Activated CD4-positive, alpha-beta memory T cell treated with anti-CD3 and anti-CD28 coated beads, Interleukin-2, amount 10 ng/mL, durations not matched to agents 7 days and 5 days (primary cell): ENCODE measurements at regions not wholly inside any gene's neighbourhood (a gene's known extent, or its start where the extent isn't known, plus 50 kb on each side); places are given as distances from the start of the nearest gene placed in this dataset.

ENCODE experiments used
- CTCF ChIA-PET: fragments of 350-600 bp; sonication (Branson Sonifier 250); formaldehyde crosslinking; loops from one replicate; lab custom pipeline; 2021; ENCODE audit warnings: antibody characterized with exemption, inconsistent platforms; lab: Charles Lee
- POLR2A ChIA-PET: fragments of 350-600 bp; sonication (Branson Sonifier 250); formaldehyde crosslinking; loops from one replicate; lab custom pipeline; 2021; ENCODE audit warnings: antibody characterized with exemption; lab: Charles Lee
- DNase-seq: peaks from one replicate; pipeline ENCODE4 v3.0.0-alpha.2; 2020
- H3K27ac Mint-ChIP-seq: one replicate; pipeline ENCODE4 v1.8.0; 2021; ENCODE audit warnings: mild to moderate bottlenecking, mixed read lengths
- H3K27me3 Mint-ChIP-seq: one replicate; pipeline ENCODE4 v1.8.0; 2021; ENCODE audit warnings: mixed read lengths
- H3K36me3 Mint-ChIP-seq: one replicate; pipeline ENCODE4 v1.8.0; 2021; ENCODE audit warnings: low read depth, mixed read lengths
- H3K4me1 Mint-ChIP-seq: one replicate; pipeline ENCODE4 v1.8.0; 2021; ENCODE audit warnings: mixed read lengths
- H3K4me3 Mint-ChIP-seq: one replicate; pipeline ENCODE4 v1.8.0; 2021; ENCODE audit warnings: mild to moderate bottlenecking, mixed read lengths
- H3K9me3 Mint-ChIP-seq: one replicate; pipeline ENCODE4 v1.8.0; 2021; ENCODE audit warnings: mixed read lengths

- Mint-ChIP-seq H3K36me3 (no peaks in the 10 kb centered on the region), H3K27ac (no peak overlapping the region), H3K9me3 (no peaks in the 10 kb centered on the region), H3K4me1 (no peaks in the 10 kb centered on the region), H3K27me3 (no peaks in the 10 kb centered on the region), H3K4me3 (no peak overlapping the region)
- ChIA-PET POLR2A (no interaction called here), CTCF (no interaction called here)
- no peak for DNase-seq
These were observed 802.9 kb upstream of the ID2 start for GRCh38 chr2:7878786-7879482.

DNA sequence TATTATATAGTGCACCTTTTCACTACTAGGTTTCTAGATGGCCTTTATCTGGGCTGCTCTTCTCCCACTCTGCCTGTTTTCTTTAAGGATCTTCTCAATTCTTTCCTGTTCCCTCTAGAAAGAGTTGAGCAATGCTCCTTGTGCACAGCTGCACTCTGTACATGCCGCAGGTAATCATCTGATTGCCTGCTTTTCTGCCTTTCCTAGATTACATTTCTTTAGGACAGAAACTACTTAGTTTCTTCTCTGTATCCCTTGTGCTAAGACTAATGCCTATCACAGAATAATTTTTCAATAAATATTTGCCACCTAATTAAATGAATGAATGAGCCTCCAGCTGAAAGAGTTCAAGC, 802.4 kb upstream of the ID2 start:
- Mint-ChIP-seq H3K27me3 (no peaks in the 10 kb centered on the region), H3K4me3 (no peak overlapping the region), H3K4me1 (no peaks in the 10 kb centered on the region), H3K36me3 (no peaks in the 10 kb centered on the region), H3K9me3 (no peaks in the 10 kb centered on the region), H3K27ac (no peak overlapping the region)
- ChIA-PET POLR2A (no interaction called here), CTCF (no interaction called here)
- DNase-seq = no peak

DNA sequence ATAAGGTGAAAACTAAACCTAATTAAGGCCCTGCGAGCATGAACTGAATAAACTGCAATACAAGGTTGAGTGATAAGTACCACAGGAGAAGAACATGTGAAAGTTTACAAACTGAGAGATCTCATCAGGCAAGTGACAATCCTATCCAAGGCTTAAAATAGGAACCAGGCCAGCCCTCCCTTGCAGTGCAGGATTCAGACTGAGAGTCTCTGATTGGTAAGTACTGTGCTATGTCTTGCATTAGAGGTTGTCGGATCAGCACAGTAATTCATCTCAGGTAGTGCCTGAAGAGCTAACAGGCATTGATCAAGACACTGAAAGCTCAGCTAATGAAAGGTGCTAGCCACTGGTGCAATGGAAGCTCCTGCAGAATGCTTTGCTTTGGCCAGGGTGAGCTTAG, 801.7 kb upstream of the ID2 start:
- Mint-ChIP-seq H3K9me3 (peaks cover 3% of the 10 kb centered on the region), H3K27ac (no peak overlapping the region), H3K36me3 (no peaks in the 10 kb centered on the region), H3K4me3 (no peak overlapping the region), H3K27me3 (no peaks in the 10 kb centered on the region), H3K4me1 (no peaks in the 10 kb centered on the region)
- DNase-seq = no peak
- CTCF ChIA-PET = no interaction called here
- POLR2A ChIA-PET = no interaction called here

DNA sequence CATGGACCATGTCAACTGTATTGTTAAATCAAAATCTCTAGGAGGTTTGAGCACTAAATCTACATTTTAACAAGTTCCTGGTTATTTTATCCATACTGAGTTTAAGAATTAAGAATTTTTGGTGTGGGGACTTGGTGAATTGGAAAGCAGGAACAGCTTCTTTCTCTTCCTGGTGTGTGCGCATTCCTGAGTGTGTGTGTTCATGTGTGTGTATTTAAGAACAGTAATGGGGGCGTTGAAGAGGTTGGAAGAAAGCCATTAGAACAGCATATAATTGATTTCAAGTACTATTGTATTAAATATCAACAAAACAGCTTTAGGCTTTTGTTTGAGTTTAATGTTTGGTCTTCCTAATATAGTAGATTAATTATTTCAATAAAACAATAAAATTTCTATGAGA, 801.3 kb upstream of the ID2 start:
- ChIA-PET POLR2A (no interaction called here), CTCF (no interaction called here)
- no peaks in the 10 kb centered on the region for H3K27me3 Mint-ChIP-seq
- H3K4me3 Mint-ChIP-seq = no peak overlapping the region
- no peaks in the 10 kb centered on the region for H3K4me1 Mint-ChIP-seq
- peaks cover 3% of the 10 kb centered on the region for H3K9me3 Mint-ChIP-seq
- H3K27ac Mint-ChIP-seq = no peak overlapping the region
- no peak for DNase-seq
- no peaks in the 10 kb centered on the region for H3K36me3 Mint-ChIP-seq

- H3K4me3 Mint-ChIP-seq = no peak overlapping the region
- DNase-seq = no peak
- ChIA-PET CTCF (no interaction called here), POLR2A (no interaction called here)
- peaks cover 3% of the 10 kb centered on the region for H3K9me3 Mint-ChIP-seq
- H3K27me3 Mint-ChIP-seq = no peaks in the 10 kb centered on the region
- H3K36me3 Mint-ChIP-seq = no peaks in the 10 kb centered on the region
- H3K4me1 Mint-ChIP-seq = no peaks in the 10 kb centered on the region
- no peak overlapping the region for H3K27ac Mint-ChIP-seq
These were observed 800.8 kb upstream of the ID2 start for GRCh38 chr2:7881063-7881462.

DNA sequence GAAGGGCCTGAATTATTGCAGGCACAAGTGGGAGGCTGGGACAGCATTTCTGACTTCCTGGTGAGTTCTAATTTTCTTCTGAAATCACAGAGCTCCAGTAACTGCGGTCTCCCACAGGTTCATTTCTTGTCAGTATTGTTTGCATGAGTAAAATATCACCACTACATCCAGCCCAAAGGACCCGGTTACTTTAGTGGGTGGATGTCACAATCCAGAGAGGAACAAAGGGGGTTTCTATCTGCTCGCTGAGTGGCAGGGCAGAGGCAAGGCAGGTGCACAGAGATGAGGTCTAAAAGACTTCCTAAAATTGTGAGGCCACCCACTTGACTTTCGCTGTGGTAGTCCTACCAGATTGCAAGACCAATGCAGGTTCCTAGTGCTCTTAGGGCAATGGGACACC, 800.4 kb upstream of the ID2 start:
- Mint-ChIP-seq H3K27me3 (no peaks in the 10 kb centered on the region), H3K9me3 (peaks cover 3% of the 10 kb centered on the region), H3K27ac (no peak overlapping the region), H3K4me1 (no peaks in the 10 kb centered on the region), H3K36me3 (no peaks in the 10 kb centered on the region), H3K4me3 (no peak overlapping the region)
- ChIA-PET POLR2A (no interaction called here), CTCF (no interaction called here)
- DNase-seq = no peak

GRCh38 chr2:7882296-7882695, 799.6 kb upstream of the ID2 start:
- Mint-ChIP-seq H3K27ac (no peak overlapping the region), H3K9me3 (peaks cover 3% of the 10 kb centered on the region), H3K4me3 (no peak overlapping the region), H3K4me1 (no peaks in the 10 kb centered on the region), H3K36me3 (no peaks in the 10 kb centered on the region), H3K27me3 (no peaks in the 10 kb centered on the region)
- CTCF ChIA-PET = no interaction called here
- DNase-seq = no peak
- POLR2A ChIA-PET = no interaction called here

GRCh38 chr2:7884338-7884737, 797.5 kb upstream of the ID2 start:
- Mint-ChIP-seq H3K9me3 (peaks cover 5% of the 10 kb centered on the region), H3K27me3 (no peaks in the 10 kb centered on the region), H3K4me1 (no peaks in the 10 kb centered on the region), H3K27ac (no peak overlapping the region), H3K36me3 (no peaks in the 10 kb centered on the region), H3K4me3 (no peak overlapping the region)
- DNase-seq = no peak
- ChIA-PET POLR2A (no interaction called here), CTCF (no interaction called here)

- no peaks in the 10 kb centered on the region for H3K4me1 Mint-ChIP-seq
- H3K9me3 Mint-ChIP-seq = peaks cover 5% of the 10 kb centered on the region
- H3K36me3 Mint-ChIP-seq = no peaks in the 10 kb centered on the region
- ChIA-PET POLR2A (no interaction called here), CTCF (no interaction called here)
- H3K27ac Mint-ChIP-seq = no peak overlapping the region
- H3K4me3 Mint-ChIP-seq = no peak overlapping the region
- H3K27me3 Mint-ChIP-seq = peaks cover 2% of the 10 kb centered on the region
- no peak for DNase-seq
These were observed 795.2 kb upstream of the ID2 start for GRCh38 chr2:7886666-7887065.

- Mint-ChIP-seq H3K4me3 (no peak overlapping the region), H3K9me3 (peaks cover 8% of the 10 kb centered on the region), H3K4me1 (no peaks in the 10 kb centered on the region), H3K27me3 (peaks cover 2% of the 10 kb centered on the region), H3K36me3 (no peaks in the 10 kb centered on the region), H3K27ac (no peak overlapping the region)
- ChIA-PET CTCF (interaction anchor here (0.5 kb wide), 1 partner anchor 1183 kb away, joined by 3 read pairs; no protein-coding TSS in a partner anchor), POLR2A (no interaction called here)
- no peak for DNase-seq
These were observed 794.4 kb upstream of the ID2 start for GRCh38 chr2:7887441-7887840.

DNA sequence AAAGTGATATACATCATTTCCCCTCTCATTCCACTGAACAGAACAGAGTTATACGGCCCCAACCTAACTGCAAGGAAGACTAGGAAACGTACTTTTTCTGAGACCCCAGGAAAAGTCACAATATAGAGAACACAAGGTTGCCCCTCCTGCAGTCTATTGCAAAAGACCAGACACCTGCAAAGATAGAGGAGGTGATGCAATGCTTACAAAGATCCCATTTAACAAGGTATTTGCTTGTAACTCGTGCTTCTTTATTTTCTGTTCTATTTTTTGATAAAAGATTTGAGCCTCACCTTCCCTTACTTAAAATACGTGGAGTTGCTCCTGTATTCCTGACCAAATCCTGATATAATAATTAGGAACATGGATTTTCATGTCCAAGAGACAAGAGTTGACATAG, 793.0 kb upstream of the ID2 start:
- ChIA-PET CTCF (no interaction called here), POLR2A (no interaction called here)
- Mint-ChIP-seq H3K36me3 (no peaks in the 10 kb centered on the region), H3K27ac (no peak overlapping the region), H3K4me3 (no peak overlapping the region), H3K4me1 (no peaks in the 10 kb centered on the region), H3K9me3 (peaks cover 8% of the 10 kb centered on the region), H3K27me3 (peaks cover 2% of the 10 kb centered on the region)
- DNase-seq = no peak

- no peak for DNase-seq
- CTCF ChIA-PET = no interaction called here
- no peak overlapping the region for H3K4me3 Mint-ChIP-seq
- H3K36me3 Mint-ChIP-seq = no peaks in the 10 kb centered on the region
- H3K9me3 Mint-ChIP-seq = peaks cover 5% of the 10 kb centered on the region
- H3K27ac Mint-ChIP-seq = no peak overlapping the region
- H3K4me1 Mint-ChIP-seq = no peaks in the 10 kb centered on the region
- POLR2A ChIA-PET = no interaction called here
- H3K27me3 Mint-ChIP-seq = peaks cover 2% of the 10 kb centered on the region
These were observed 790.5 kb upstream of the ID2 start for GRCh38 chr2:7891312-7891711.

- Mint-ChIP-seq H3K36me3 (no peaks in the 10 kb centered on the region), H3K27ac (no peak overlapping the region), H3K27me3 (peaks cover 2% of the 10 kb centered on the region), H3K9me3 (peaks cover 3% of the 10 kb centered on the region), H3K4me1 (peaks cover 13% of the 10 kb centered on the region), H3K4me3 (no peak overlapping the region)
- no peak for DNase-seq
- CTCF ChIA-PET = no interaction called here
- POLR2A ChIA-PET = no interaction called here
These were observed 786.6 kb upstream of the ID2 start for GRCh38 chr2:7895289-7895688.

GRCh38 chr2:7896940-7897487, 784.8 kb upstream of the ID2 start:
- DNase-seq = no peak
- no peak overlapping the region for H3K27ac Mint-ChIP-seq
- H3K4me3 Mint-ChIP-seq = no peak overlapping the region
- no peaks in the 10 kb centered on the region for H3K36me3 Mint-ChIP-seq
- H3K4me1 Mint-ChIP-seq = peaks cover 23% of the 10 kb centered on the region
- H3K27me3 Mint-ChIP-seq = no peaks in the 10 kb centered on the region
- no peaks in the 10 kb centered on the region for H3K9me3 Mint-ChIP-seq
- ChIA-PET POLR2A (no interaction called here), CTCF (no interaction called here)
